WTC11 (cell line): ENCODE measurements at regions not wholly inside any gene's neighbourhood (a gene's known extent, or its start where the extent isn't known, plus 50 kb on each side); places are given as distances from the start of the nearest gene placed in this dataset.

Source experiments
- ATAC-seq: fragments of 200-7000 bp; cut with Tn5 transposase; 2 replicates; pipeline ENCODE4 v1.10.0; 2021; ENCODE audit warnings: mild to moderate bottlenecking, moderate library complexity
- CTCF ChIA-PET: fragments of 300-600 bp; sonication (Branson Sonifier 250); formaldehyde crosslinking; loops from one replicate; lab custom pipeline; 2021; ENCODE audit warnings: antibody characterized with exemption; lab: Charles Lee
- POLR2A ChIA-PET: fragments of 350-600 bp; sonication (Branson Sonifier 250); formaldehyde crosslinking; loops from one replicate; lab custom pipeline; 2021; ENCODE audit warnings: antibody characterized with exemption; lab: Charles Lee
- DNase-seq: peaks from one replicate; pipeline ENCODE4 v3.0.0; 2021; ENCODE audit warnings: low spot score
- H3K27ac Mint-ChIP-seq: 2 replicates; pipeline ENCODE4 v1.8.0; 2021; ENCODE audit warnings: mixed read lengths
- H3K27me3 Mint-ChIP-seq: 2 replicates; pipeline ENCODE4 v1.8.0; 2021; ENCODE audit warnings: low read depth, mild to moderate bottlenecking, moderate library complexity, mixed read lengths
- H3K36me3 Mint-ChIP-seq: 2 replicates; pipeline ENCODE4 v1.8.0; 2021; ENCODE audit warnings: mixed read lengths
- H3K4me1 Mint-ChIP-seq: 2 replicates; pipeline ENCODE4 v1.8.0; 2022; ENCODE audit warnings: mixed read lengths
- H3K4me3 Mint-ChIP-seq: 2 replicates; pipeline ENCODE4 v1.8.0; 2021; ENCODE audit warnings: mild to moderate bottlenecking, moderate library complexity, mixed read lengths
- H3K9me3 Mint-ChIP-seq: 2 replicates; pipeline ENCODE4 v1.8.0; 2021; ENCODE audit warnings: mixed read lengths
- CBFB ChIP-seq: sonication (generic); formaldehyde crosslinking; IDR thresholded peaks from 2 replicates; pipeline ENCODE4 v1.8.1; 2022; ENCODE audit warnings: mild to moderate bottlenecking, low read depth, missing genetic modification reagents
- CREB1 ChIP-seq: sonication (generic); formaldehyde crosslinking; IDR thresholded peaks from 2 replicates; pipeline ENCODE4 v1.8.0; 2023; ENCODE audit warnings: mild to moderate bottlenecking, missing genetic modification reagents
- CREM ChIP-seq: sonication (generic); formaldehyde crosslinking; IDR thresholded peaks from 2 replicates; pipeline ENCODE4 v1.8.1; 2022; ENCODE audit warnings: mild to moderate bottlenecking, missing genetic modification reagents, moderate library complexity
- CTCF ChIP-seq: fragments of 200-600 bp; IDR thresholded peaks from 2 replicates; pipeline ENCODE4 v1.8.0; 2022; ENCODE audit warnings: antibody characterized with exemption
- ERG ChIP-seq: fragments of 250-450 bp; sonication (Bioruptor Pico); IDR thresholded peaks from 2 replicates; pipeline ENCODE4 v1.8.0; 2021; ENCODE audit warnings: mild to moderate bottlenecking
- FOXJ3 ChIP-seq: sonication (generic); formaldehyde crosslinking; IDR thresholded peaks from 2 replicates; pipeline ENCODE4 v1.9.0; 2021; ENCODE audit warnings: missing genetic modification reagents, mild to moderate bottlenecking, borderline replicate concordance
- FOXK1 ChIP-seq: sonication (generic); formaldehyde crosslinking; IDR thresholded peaks from 2 replicates; pipeline ENCODE4 v1.8.0; 2022; ENCODE audit warnings: mild to moderate bottlenecking, moderate library complexity, missing genetic modification reagents
- GTF2I ChIP-seq: fragments of 250-450 bp; sonication (Bioruptor Pico); conservative IDR thresholded peaks from 2 replicates; pipeline ENCODE4 v1.4.0; 2021; ENCODE audit warnings: mild to moderate bottlenecking
- HMGA2 ChIP-seq: fragments of 250-450 bp; sonication (Bioruptor Pico); IDR thresholded peaks from 2 replicates; pipeline ENCODE4 v1.4.0; 2021; ENCODE audit warnings: mild to moderate bottlenecking, moderate library complexity
- JAZF1 ChIP-seq: fragments of 250-450 bp; sonication (Bioruptor Pico); IDR thresholded peaks from 2 replicates; pipeline ENCODE4 v1.9.0; 2021; ENCODE audit warnings: moderate library complexity, mild to moderate bottlenecking, inconsistent platforms
- JUN ChIP-seq: sonication (generic); formaldehyde crosslinking; IDR thresholded peaks from 2 replicates; pipeline ENCODE4 v1.8.0; 2023; ENCODE audit warnings: mild to moderate bottlenecking, missing genetic modification reagents
- MAX ChIP-seq: sonication (generic); formaldehyde crosslinking; IDR thresholded peaks from 2 replicates; pipeline ENCODE4 v1.8.0; 2022; ENCODE audit warnings: mild to moderate bottlenecking, missing genetic modification reagents
- MLX ChIP-seq: sonication (generic); formaldehyde crosslinking; IDR thresholded peaks from 2 replicates; pipeline ENCODE4 v1.8.1; 2023; ENCODE audit warnings: mild to moderate bottlenecking, missing genetic modification reagents, moderate library complexity
- NR2C2 ChIP-seq: sonication (generic); formaldehyde crosslinking; IDR thresholded peaks from 2 replicates; pipeline ENCODE4 v1.8.0; 2022; ENCODE audit warnings: mild to moderate bottlenecking, missing genetic modification reagents
- PREB ChIP-seq: sonication (generic); formaldehyde crosslinking; IDR thresholded peaks from 2 replicates; pipeline ENCODE4 v1.8.1; 2022; ENCODE audit warnings: mild to moderate bottlenecking, missing genetic modification reagents, moderate library complexity, borderline replicate concordance
- SMAD4 ChIP-seq: sonication (generic); formaldehyde crosslinking; IDR thresholded peaks from 2 replicates; pipeline ENCODE4 v1.8.0; 2022; ENCODE audit warnings: mild to moderate bottlenecking, missing genetic modification reagents
- SOX15 ChIP-seq: fragments of 250-450 bp; sonication (Bioruptor Pico); IDR thresholded peaks from 2 replicates; pipeline ENCODE4 v1.9.0; 2021; ENCODE audit warnings: mild to moderate bottlenecking
- USF1 ChIP-seq: sonication (generic); formaldehyde crosslinking; IDR thresholded peaks from 2 replicates; pipeline ENCODE4 v1.8.0; 2022; ENCODE audit warnings: mild to moderate bottlenecking, missing genetic modification reagents
- ZNF138 ChIP-seq: sonication (generic); formaldehyde crosslinking; conservative IDR thresholded peaks from 2 replicates; pipeline ENCODE4 v1.8.1; 2022; ENCODE audit warnings: mild to moderate bottlenecking, moderate library complexity, missing genetic modification reagents
- ZNF281 ChIP-seq: sonication (generic); formaldehyde crosslinking; IDR thresholded peaks from 2 replicates; pipeline ENCODE4 v1.8.0; 2023; ENCODE audit warnings: mild to moderate bottlenecking, missing genetic modification reagents
- ZNF532 ChIP-seq: fragments of 250-450 bp; sonication (Bioruptor Pico); IDR thresholded peaks from 2 replicates; pipeline ENCODE4 v1.9.0; 2021; ENCODE audit warnings: mild to moderate bottlenecking, borderline replicate concordance

- TF ChIP-seq ZNF532 (CRISPR knock-in tag) (no peak), CREB1 (CRISPR knock-in tag) (no peak), USF1 (CRISPR knock-in tag) (no peak)
Observed at GRCh38 chr3:127037418-127037841, 54.5 kb downstream of the PLXNA1 start (continued).

GRCh38 chr3:127037971-127038446, 55.1 kb downstream of the PLXNA1 start:
- POLR2A ChIA-PET = no interaction called here
- no peak for ATAC-seq
- no peak overlapping the region for H3K27ac Mint-ChIP-seq
- no peaks in the 10 kb centered on the region for H3K36me3 Mint-ChIP-seq
- CTCF ChIA-PET = interaction anchor here (0.7 to 1.6 kb wide), 4 partner anchors 54 to 537 kb away, joined by 3 to 4 read pairs (median 4); no protein-coding TSS in a partner anchor
- H3K4me3 Mint-ChIP-seq = no peak overlapping the region
- TF ChIP-seq HMGA2 (no peak), JUN (CRISPR knock-in tag) (no peak), MAX (CRISPR knock-in tag) (no peak), FOXJ3 (CRISPR knock-in tag) (no peak), SMAD4 (CRISPR knock-in tag) (no peak)
- no peak for DNase-seq
- peaks cover 8% of the 10 kb centered on the region for H3K4me1 Mint-ChIP-seq
- H3K9me3 Mint-ChIP-seq = no peaks in the 10 kb centered on the region
- no peaks in the 10 kb centered on the region for H3K27me3 Mint-ChIP-seq

GRCh38 chr3:127038466-127038865, 55.6 kb downstream of the PLXNA1 start:
- ATAC-seq (no peak), DNase-seq (no peak)
- no peaks in the 10 kb centered on the region for H3K9me3 Mint-ChIP-seq
- ChIA-PET POLR2A (no interaction called here), CTCF (interaction anchor here (0.7 to 1.6 kb wide), 4 partner anchors 54 to 537 kb away, joined by 3 to 4 read pairs (median 4); no protein-coding TSS in a partner anchor)
- H3K36me3 Mint-ChIP-seq = no peaks in the 10 kb centered on the region
- no peak overlapping the region for H3K4me3 Mint-ChIP-seq
- 0 out of 2 replicates have a peak overlapping the region, but pooled peaks have one; percentile 37 for H3K27ac Mint-ChIP-seq
- H3K4me1 Mint-ChIP-seq = peaks cover 13% of the 10 kb centered on the region
- no peaks in the 10 kb centered on the region for H3K27me3 Mint-ChIP-seq
- TF ChIP-seq MLX (CRISPR knock-in tag) (no peak), CREM (CRISPR knock-in tag) (no peak), JAZF1 (CRISPR knock-in tag) (no peak), ZNF138 (no peak), SOX15 (CRISPR knock-in tag) (no peak), NR2C2 (no peak), CTCF (no peak), HMGA2 (no peak), CBFB (CRISPR knock-in tag) (no peak), FOXK1 (CRISPR knock-in tag) (no peak), ERG (CRISPR knock-in tag) (no peak), FOXJ3 (CRISPR knock-in tag) (no peak), ZNF281 (CRISPR knock-in tag) (no peak), PREB (CRISPR knock-in tag) (no peak), GTF2I (no peak)
